ENCODE measurements at regions not wholly inside any gene's neighbourhood (a gene's known extent, or its start where the extent isn't known, plus 50 kb on each side); places are given as distances from the start of the nearest gene placed in this dataset.
"Not testable (repeated sequence)": the region's sequence is repeated elsewhere in the genome, so short reads cannot be mapped to it uniquely, and the experiment has no call there.

DNA sequence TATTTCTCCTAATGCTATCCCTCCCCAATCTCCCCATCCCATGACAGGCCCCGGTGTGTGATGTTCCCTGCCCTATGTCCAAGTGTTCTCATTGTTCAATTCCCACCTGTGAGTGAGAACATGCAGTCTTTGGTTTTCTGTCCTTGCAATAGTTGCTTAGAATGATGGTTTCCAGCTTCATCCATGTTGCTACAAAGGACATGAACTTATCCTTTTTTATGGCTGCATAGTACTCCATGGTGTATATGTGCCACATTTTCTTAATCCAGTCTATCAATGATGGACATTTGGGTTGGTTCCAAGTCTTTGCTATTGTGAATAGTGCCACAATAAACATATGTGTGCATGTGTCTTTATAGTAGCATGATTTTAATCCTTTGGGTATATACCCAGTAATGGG is 51.3 kb upstream of the RIOK2 start:
- not testable (repeated sequence) for DNase-seq

DNA sequence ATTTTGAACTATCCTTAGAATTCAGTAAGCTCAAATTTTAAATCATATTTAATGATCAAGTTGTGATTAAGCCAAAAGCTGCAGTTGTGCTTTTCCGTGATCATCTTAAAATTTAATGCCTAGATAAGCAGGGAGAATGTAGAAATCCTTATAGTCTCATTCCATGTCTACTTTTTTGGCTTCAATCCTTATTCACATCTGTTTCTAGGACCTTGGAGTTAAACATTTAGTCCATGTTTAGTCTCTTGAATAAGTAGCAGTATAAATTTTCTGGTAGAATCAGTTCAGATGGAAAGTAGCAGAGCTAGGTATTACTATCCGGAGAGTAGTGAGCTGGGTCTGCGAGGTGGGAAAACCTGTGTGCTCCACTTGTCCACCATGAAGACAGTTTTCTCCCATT is 59.3 kb upstream of the RIOK2 start:
- no peak for DNase-seq

DNA sequence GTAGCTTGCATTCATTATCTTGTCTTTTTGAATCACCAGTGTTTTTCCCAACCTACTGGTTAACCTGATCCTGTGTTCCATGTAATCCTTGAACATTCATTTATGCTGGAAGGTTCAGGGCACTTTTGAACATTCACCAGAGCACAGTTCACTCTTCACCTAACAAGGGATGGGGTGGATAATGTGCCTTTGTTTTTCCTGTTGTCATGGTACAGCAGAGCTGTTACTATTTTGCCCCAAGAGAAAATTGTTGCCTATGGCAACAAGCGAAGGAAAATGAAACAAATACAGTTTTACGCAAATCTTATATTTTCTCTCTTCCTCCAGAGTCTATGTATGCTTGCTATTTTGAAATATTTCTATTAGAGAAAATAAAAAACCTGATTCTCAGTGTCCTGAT is 60.3 kb upstream of the RIOK2 start:
- DNase-seq: no peak

DNA sequence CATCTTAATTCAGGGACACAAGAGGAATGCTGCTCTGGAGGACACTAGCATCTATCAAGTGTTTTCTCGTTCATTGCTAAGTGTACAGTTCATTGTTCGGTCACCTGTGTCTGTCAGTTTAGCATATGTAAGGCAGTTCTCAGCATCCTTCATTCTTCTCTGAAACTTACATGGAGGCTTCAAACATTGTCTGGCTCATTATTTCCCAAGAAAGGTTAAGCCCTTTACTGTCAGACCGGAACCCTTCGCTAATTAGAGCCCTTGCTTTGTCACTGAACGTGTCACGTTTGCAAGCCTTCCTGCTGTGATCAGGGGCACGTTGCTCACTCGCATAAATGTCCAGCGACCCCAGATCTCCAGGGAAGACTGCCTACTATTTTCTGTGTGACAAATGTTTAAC is 62.3 kb upstream of the RIOK2 start:
- no peak for DNase-seq

DNA sequence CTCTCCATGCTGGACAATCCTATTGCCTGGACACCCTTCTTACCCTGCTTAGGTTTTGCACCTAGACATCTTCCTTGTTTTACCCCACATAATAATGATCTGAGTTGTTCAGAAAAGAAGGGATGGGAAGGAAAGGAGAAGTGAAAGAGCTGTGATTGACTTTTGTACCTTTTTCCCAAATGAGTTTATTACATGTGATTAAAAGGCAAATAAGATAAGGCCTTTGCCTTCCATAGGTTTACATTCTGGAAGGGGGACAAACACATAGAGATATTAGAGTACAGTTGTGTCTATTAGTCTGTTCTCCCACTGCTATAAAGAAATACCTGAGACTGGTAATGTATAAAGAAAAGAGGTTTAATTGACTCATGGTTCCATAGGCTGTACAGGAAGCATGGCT is 67.1 kb upstream of the RIOK2 start:
- DNase-seq: no peak

DNA sequence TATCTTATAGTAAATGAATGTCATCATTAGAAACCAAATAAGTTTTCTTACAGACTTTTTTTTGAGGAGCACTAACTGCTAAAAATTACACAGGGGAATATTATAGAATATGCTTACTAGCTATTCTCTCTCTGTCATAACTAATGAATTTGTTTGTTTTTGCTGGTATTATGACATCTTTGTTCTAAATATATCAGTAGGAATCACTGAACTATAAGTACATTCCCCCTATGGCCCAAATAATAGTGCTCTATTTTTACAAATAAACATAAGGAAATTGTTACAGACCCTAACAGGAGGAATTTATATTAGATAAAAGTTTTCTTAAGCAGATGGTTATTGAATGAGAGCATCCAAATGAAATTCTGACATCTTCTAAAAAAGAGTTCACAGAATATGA is 83.0 kb upstream of the RIOK2 start:
- no peak for DNase-seq

DNA sequence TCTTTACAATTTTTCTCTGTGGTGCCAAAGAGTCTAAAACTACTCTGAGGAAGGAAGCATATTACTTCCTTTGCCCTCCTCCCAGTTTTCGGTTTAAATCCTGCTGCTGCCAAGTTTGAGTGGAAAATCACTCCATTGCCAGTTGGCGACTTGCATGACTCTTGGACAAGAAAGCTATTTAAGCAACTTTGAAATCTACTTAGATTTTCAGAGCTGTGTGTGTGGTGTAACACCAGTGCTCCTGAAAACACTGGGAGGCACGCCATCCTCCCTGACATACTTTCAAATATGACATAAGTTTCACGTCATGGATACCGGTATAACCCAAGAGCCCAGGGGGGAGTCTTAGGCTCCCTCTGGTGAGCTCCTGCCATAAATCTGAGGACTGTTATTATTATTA is 83.5 kb upstream of the RIOK2 start:
- DNase-seq: no peak

DNA sequence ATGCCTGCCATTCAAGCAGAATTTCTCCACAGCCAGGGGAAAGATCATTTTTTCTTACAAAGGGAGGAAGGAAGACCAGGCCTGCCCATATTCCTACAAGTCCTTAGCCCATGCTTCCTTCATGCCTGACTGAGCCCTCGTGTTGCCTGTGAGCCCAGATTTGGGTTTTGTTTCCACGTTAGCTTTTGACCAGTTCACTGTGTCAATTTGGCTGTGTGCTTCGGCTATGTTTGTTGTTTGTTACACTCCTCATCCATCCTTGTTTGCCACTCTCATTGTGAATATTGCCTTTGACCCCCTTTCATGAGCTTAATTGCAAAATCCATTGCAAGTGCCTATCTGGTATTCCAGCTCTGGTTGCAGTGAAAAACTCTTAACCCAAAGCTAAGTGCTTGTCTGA is 84.7 kb upstream of the RIOK2 start:
- no peak for DNase-seq

DNA sequence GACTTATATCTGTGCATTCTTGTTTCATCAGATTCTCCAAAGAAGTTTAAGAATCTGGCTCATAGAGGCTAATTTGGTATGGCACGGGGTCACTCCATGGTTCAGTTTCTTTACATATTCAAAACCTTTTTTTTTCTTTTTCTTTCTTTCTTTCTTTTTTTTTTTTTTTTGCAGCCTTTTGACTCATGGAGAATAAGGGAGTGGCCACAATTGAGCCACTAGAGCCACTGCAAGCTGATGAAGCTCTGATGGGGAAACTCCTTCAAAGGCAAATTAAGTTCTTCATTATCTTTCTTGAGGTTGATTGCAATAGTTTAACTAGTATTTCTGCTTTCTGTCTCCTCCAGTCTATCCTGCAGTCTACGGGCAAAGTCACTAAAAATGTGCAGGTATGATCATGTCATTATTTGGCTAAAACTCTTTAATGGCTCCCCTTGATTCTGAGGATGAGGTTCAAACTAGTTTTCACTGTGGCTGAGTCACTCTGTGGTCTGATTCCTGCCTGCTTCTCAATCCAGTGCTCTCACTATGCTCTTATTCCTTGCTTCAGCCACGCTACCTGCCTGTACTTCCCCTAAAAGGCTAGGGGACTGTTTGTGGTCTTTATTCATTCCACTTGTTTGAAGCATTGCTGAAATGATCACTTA is 93.5 kb upstream of the RIOK2 start:
- no peak for DNase-seq

DNA sequence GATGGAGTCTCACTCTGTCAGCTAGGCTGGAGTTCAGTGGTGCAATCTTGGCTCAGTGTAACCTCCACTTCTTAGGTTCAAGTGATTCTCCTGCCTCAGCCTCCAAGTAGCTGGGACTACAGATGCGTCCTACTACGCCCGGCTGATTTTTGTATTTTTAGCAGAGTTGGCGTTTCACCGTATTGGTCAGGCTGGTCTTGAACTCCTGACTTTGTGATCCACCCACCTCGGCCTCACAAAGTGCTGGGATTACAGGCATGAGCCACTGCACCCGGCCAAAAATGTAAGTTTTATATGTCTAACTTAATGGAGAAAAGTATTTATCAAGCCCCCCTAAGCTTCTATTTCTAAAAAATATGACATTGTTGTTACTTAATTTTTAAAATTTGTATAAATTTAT is 98.2 kb upstream of the RIOK2 start:
- DNase-seq: no peak

DNA sequence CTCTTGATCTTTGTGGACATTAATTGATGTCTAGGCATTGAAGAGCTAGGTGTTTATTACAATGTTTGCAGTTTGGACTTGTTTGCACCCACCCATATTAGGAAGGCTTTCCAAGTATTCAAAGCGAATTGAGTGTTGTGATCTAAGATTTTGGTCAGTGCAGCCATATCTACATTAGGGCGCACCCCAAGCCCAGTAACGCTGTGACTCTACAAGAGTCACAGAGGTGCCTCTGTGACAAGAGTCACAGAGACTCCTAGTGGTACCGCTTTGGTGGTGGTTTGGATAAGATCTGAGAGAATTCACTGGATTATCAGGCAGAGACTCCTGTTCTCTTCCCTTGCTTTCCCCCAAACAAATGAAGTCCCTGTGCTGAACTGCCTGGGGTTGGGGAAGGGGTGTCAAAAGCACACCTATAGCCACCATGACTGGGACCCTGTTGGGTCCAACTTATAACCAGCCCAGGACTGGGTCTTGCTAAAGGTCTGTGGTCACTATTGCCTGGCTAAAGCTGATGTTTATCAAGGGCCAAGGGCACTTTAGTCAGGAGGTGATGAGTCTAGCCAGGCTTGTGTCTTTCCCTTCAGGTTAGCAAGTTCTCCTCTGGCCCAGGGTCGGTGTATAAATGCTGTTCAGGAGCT is 114.1 kb upstream of the RIOK2 start:
- no peak for DNase-seq

DNA sequence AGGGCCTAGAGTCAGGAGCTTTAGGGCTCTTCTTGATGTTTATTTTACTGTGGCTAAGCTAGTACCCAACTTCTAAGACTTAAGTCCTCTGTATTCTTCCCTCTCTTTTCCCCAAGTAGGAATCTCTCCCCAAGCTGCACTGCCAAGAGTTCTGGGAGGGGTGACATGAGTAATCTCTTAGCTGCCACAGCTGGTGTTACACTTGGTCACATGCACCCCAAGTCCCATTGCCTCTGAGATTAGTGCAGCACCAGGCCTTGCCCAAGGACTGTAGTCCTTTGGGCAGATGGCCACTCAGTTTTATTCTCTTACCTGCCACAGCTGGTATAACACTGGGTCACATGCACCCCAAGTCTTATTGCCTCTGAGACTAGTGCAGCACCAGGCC is 114.7 kb upstream of the RIOK2 start:
- no peak for DNase-seq

DNA sequence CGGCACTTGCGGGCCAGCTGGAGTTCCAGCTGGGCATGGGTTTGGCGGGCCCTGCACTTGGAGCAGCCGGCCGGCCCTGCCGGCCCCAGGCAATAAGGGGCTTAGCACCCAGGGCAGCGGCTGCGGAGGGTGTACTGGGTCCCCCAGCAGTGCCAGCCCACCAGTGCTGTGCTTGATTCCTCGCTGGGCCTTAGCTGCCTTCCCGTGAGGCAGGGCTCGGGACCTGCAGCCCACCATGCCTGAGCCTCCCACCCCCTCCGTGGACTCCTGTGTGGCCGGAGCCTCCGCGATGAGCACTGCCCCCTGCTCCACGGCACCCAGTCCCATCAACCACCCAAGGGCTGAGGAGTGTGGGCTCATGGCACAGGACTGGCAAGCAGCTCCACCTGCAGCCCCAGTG is 118.1 kb upstream of the RIOK2 start:
- DNase-seq: not testable (repeated sequence)

DNA sequence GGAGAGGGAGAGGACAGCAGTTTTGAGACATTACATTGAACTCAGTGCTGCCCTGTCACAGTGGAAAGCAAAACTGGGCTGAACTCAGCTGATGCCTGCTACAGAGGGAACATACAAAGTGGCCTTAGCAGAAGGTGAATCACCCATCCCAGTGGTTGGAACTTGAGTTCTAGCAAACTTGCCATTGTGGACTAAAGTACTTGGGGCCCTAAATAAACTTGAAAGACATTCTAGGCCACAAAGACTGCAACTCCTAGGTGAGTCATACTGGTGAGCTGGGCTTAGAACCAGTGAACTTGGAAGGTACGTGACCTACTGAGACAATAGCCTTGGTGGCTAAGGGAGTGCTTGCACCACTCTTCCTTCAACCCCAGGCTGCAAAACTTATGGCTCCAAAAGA is 155.7 kb upstream of the RIOK2 start:
- DNase-seq: no peak

DNA sequence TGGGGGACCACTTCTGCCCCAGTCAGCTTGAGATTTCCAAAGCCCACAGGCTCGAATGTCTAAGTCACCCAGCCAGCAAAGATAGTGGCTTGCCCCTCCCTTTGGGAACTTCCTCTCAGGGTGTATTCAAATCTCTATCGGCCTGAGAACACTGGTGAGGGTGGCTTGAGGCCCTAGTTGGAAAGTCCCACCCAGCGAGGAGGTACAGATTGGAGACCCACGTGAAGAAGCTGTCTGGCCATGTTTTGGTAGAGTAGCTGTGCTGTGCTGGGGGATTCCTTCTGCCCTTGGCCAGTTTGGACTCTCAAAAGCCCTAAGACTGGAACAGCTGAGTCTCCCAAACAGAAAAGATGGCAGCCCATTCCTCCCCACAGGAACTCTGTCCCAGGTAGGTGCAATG is 172.7 kb upstream of the RIOK2 start:
- DNase-seq: no peak

DNA sequence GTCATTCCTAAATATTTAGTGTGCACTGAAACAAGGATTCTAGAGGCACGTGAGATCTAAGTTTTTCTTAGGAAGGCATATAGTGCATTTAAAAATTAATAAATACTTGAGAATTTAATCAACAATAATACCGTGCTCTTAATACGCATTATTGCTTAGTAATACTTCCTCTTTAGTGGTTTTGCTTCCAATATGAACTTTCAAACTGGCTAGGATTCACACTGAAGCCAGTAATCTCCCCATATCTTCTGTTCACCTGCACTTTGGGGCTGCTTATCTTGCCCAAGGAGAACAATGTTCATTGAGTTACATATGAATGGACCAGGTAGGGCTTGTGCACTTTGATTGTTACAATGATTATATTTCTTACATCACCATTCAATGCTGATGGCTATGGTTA is 180.5 kb upstream of the RIOK2 start:
- no peak for DNase-seq

DNA sequence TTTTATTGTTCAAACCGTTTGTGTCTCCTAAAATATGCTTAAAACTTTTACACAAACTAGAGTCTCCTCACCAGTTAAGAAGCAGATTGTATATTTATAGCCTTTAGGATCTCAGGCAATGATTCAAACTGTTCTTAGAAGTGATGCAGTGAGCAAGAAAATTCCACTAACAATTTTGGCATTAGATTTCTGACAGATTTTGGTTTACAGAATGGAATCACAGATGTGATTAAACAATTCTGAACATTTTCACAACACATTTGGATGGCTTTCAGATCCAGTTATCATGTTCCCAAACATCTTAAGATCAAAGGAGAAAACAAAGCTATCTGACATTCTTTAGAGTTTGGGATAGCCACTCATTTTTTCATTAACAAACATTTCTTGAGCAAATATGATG is 181.7 kb upstream of the RIOK2 start:
- no peak for DNase-seq

DNA sequence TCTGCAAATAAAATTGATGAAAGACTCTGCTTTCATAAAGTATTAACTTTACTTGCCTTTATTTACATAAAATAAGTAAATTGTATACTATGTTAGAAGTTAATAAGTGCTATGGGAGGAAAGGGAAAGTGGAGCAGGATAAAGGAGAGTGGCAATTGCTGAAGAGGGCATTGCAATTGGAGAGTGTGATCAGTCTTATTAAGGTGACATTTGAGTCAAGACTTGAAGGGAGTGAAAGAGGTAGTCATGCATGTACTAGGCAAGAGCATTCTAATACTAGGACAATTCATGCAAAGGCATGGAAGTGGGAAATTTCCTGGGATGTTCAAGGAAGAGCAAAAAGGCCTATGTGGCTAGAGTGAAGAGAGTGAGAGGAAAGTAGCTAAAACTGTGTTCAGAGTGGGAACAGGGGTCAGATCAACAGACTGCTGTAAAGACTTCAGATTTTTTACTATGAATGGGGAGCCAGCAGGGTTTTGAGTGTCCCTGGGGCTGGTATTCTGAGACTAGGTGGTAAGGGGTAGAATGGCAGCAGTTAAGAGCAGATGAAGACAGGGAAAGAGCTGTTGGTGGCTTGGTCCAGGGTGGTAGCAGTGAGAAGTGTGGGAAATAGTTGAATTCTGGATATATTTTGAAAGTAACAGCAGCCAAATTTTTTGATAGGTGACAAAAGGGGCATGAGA is 182.3 kb upstream of the RIOK2 start:
- DNase-seq: no peak

DNA sequence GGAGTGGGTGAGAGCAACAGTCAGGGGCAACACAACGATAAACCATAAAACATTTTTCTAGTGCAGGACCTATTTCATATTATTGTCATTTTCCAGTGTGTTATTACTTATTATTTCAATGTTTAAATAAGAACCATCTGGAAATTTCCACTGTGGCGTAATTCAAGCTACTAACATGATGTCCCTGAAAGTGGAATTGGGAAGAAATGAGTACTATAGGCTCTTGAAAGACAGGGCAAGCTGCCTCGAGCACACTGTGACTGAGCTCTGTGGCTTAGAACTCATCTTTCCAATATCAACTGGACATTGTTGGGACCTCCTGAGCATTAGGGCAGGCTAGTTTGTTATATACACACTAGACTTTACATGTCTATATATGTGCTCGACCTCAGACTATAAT is 182.9 kb upstream of the RIOK2 start:
- no peak for DNase-seq

DNA sequence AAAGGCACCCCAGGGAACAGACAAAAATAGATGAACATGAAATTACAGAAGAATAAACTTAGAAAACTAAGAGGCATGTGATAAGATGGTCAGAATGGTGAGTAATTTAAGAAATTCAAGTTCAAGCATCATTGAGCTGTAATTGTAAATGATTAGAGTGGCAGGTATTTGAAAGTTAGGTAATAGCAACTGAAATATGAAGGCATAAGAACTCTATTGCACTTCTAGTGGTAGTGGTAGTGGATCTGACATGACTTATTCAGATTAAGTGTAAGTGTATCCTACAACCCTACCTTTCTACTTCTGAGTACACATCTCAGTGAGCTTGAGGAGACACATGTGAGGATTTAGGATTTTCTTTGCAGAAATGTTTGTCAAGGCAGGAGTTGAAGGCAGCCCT is 192.9 kb upstream of the RIOK2 start:
- no peak for DNase-seq

DNA sequence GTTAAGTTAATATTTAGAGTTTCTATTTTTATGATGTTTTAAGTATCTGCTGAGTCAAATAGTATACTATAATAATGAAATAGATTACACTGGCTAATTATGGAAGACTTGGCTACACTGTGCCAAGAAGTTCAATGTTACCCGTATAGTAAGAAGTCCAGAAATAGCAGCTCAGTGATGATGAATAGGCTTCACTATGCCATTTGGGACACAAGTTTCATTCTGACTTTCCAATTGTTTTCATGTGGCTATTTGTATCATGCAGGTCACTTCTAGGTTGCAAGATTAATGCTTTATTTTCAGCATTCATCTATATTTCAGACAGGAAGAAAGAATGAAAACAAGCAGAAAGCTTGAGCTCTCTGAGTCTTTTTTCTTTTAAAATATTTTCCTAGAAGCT is 194.5 kb upstream of the RIOK2 start:
- DNase-seq: no peak

DNA sequence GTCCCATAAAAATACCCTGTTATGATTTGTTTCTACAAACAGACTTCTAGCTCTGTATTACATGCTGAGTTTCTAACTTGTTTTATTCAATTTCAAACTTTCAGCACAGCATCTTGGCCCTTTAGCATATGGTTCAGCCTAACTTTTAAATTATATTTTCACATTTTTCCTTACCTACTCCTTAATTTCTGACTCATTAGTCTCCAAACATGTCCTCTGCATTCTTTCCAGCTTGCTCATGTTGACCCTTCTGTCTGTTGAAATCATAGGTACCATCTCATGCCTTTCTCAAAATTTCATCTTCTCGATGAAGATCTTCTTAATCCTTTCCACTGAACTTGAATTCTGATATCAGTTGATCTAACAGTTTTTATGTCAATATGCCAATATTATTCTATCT is 200.9 kb upstream of the RIOK2 start:
- DNase-seq: no peak

DNA sequence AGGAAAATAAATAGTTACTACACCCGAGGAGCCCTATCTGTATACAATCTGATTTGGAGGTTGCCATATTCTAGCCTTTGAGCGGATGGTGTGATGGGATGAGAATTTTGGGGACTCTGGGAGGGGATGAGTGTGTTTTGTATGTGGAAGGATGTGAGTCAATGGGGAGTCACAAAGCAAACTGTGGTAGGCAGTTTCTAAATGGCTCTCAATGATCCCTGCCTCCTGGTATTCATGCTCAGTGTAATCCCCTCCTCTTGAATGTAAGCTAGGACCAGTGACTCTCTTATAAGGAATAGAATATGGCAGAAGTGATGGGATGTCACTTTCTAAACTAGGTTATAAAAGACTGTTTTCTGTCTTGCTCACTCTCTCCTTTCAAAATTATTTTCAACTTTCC is 205.7 kb upstream of the RIOK2 start:
- DNase-seq: no peak

DNA sequence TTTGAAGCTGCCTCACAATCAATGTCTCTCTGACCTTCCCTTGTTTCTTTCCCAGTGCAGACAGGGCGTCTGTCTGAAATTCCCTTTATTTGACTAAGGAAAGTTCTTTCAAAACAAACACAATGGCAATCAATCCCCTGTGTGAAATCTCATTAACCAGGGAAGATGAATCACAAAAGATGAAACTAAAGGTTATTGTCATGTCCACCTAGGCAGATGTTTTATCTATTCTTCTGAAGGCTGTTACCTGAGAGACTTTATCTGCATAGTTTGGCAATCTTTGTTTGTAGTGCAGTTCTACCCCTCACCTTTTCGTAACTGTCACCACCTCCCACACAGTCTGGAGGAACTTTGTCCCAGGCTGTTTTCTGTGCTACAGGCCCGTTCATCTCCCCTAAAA is 217.5 kb upstream of the RIOK2 start:
- DNase-seq: no peak

DNA sequence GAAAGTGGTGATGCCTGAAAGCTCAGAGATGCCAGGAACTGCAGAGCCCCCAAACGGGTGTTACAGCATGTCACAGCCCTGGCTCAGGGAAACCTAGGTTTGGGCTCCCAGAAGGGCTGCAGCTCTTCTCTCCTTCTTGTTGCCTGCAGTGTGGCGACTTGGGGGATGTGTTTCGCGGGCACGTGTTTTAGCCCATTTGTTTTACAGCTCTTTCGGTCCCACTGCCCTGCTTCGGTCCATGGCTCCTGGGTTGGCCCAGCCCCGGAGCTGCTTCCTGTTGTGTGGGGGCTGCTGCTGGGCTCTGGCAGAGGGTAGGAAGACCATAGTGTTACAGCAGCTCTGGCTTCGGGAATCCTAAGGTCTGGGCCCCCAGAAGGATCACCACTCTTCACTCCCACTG is 222.9 kb upstream of the RIOK2 start:
- DNase-seq: no peak
